ENCODE measurements at regions not wholly inside any gene's neighbourhood (a gene's known extent, or its start where the extent isn't known, plus 50 kb on each side); places are given as distances from the start of the nearest gene placed in this dataset.

- ChIA-PET POLR2A (no interaction called here), CTCF (no interaction called here)
- Histone ChIP-seq H3K27ac (ENCODE audit: low read depth in 2 of 2, low read length in 1 of 2) (no peak overlapping the region), H3K36me3 (replicated peaks in 1 of 2; ENCODE audit: control insufficient read depth in 1 of 2, insufficient read depth in 2 of 2, low read length in 1 of 2) (no peaks in the 10 kb centered on the region), H4K20me1 (ENCODE audit: insufficient read depth) (no peaks in the 10 kb centered on the region), H3K4me1 (ENCODE audit: control insufficient read depth in 1 of 2, insufficient read depth in 2 of 2, low read depth in 1 of 2, low read length in 1 of 2) (peaks cover 0 to 8% of the 10 kb centered on the region in 2 experiments; a peak in 2 of 4 replicates), H3K4me2 (no peak overlapping the region), H3F3A (replicated peaks; ENCODE audit: insufficient read depth) (no peaks in the 10 kb centered on the region), H3K79me2 (ENCODE audit: insufficient read depth) (no peaks in the 10 kb centered on the region), H3K9me2 (no peaks in the 10 kb centered on the region), H2AFZ (ENCODE audit: low read depth) (no peak overlapping the region), H3K27me3 (ENCODE audit: insufficient read depth) (no peaks in the 10 kb centered on the region), H3K4me3 (ENCODE audit: low read depth in 2 of 2, low read length in 1 of 2) (no peak overlapping the region), H3K9me3 (no peaks in the 10 kb centered on the region), H3K9ac (no peak overlapping the region)
- 30% methylated on average over 2 of the region's 6 CpGs for WGBS (ENCODE audit: low lambda C conversion rate)
- no peak for TF ChIP-seq RCOR1 (IDR thresholded peaks at IDR 0.05; ENCODE audit: low read length)
- no peak for TF ChIP-seq SMC3 (IDR thresholded peaks at IDR 0.05; ENCODE audit: low read depth, low read length)
- TF ChIP-seq ELF1 (IDR thresholded peaks at IDR 0.05): no peak
- TF ChIP-seq FOXM1 (IDR thresholded peaks at IDR 0.05; ENCODE audit: low read depth): no peak
- no peak for TF ChIP-seq YY1 (IDR thresholded peaks at IDR 0.05; ENCODE audit: low read depth)
- no peak for TF ChIP-seq EP300 (IDR thresholded peaks at IDR 0.05; ENCODE audit: borderline replicate concordance in 1 of 2, low read depth in 1 of 2, low read length in 1 of 2)
- TF ChIP-seq FOXJ3 (CRISPR knock-in tag; IDR thresholded peaks at IDR 0.05): no peak
- TF ChIP-seq NFIC (IDR thresholded peaks at IDR 0.05; ENCODE audit: borderline replicate concordance): no peak
- TF ChIP-seq, protein P1, sequence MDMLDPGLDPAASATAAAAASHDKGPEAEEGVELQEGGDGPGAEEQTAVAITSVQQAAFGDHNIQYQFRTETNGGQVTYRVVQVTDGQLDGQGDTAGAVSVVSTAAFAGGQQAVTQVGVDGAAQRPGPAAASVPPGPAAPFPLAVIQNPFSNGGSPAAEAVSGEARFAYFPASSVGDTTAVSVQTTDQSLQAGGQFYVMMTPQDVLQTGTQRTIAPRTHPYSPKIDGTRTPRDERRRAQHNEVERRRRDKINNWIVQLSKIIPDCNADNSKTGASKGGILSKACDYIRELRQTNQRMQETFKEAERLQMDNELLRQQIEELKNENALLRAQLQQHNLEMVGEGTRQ (IDR thresholded peaks at IDR 0.05; ENCODE audit: borderline replicate concordance, low read depth, low read length): no peak
- TF ChIP-seq FOSL2 (IDR thresholded peaks at IDR 0.05; ENCODE audit: borderline replicate concordance, low read depth): no peak
- no peak for TF ChIP-seq RAD21 (IDR thresholded peaks at IDR 0.05; ENCODE audit: low read length)
- TF ChIP-seq JUND (IDR thresholded peaks at IDR 0.05): no peak
- TF ChIP-seq GATA2 (CRISPR knock-in tag; IDR thresholded peaks at IDR 0.05): no peak
- no peak for TF ChIP-seq EZH2phosphoT487 (IDR thresholded peaks at IDR 0.05; ENCODE audit: borderline replicate concordance, low read depth)
- no peak for TF ChIP-seq TEAD4 (IDR thresholded peaks at IDR 0.05; ENCODE audit: borderline replicate concordance, insufficient read depth)
- no peak for TF ChIP-seq NRF1 (IDR thresholded peaks at IDR 0.05; ENCODE audit: low read depth, low read length)
- DNase-seq: no peak
Measured at GRCh38 chr2:136253288-136254004, 135.5 kb upstream of the CXCR4 start.

GRCh38 chr2:136251885-136252585 is 134.1 kb upstream of the CXCR4 start:
- ChIA-PET POLR2A (no interaction called here), CTCF (no interaction called here)
- Histone ChIP-seq H3F3A (replicated peaks; ENCODE audit: insufficient read depth) (no peaks in the 10 kb centered on the region), H3K27ac (ENCODE audit: low read depth in 2 of 2, low read length in 1 of 2) (no peak overlapping the region), H3K4me1 (ENCODE audit: control insufficient read depth in 1 of 2, insufficient read depth in 2 of 2, low read depth in 1 of 2, low read length in 1 of 2) (no peaks in the 10 kb centered on the region), H3K9me2 (no peaks in the 10 kb centered on the region), H2AFZ (ENCODE audit: low read depth) (no peak overlapping the region), H3K79me2 (ENCODE audit: insufficient read depth) (no peaks in the 10 kb centered on the region), H4K20me1 (ENCODE audit: insufficient read depth) (no peaks in the 10 kb centered on the region), H3K9me3 (no peaks in the 10 kb centered on the region), H3K9ac (no peak overlapping the region), H3K4me2 (no peak overlapping the region), H3K4me3 (ENCODE audit: low read depth in 2 of 2, low read length in 1 of 2) (no peak overlapping the region), H3K36me3 (replicated peaks in 1 of 2; ENCODE audit: control insufficient read depth in 1 of 2, insufficient read depth in 2 of 2, low read length in 1 of 2) (no peaks in the 10 kb centered on the region), H3K27me3 (ENCODE audit: insufficient read depth) (no peaks in the 10 kb centered on the region)
- 17% methylated on average over 5 of the region's 5 CpGs for WGBS (ENCODE audit: low lambda C conversion rate)
- DNase-seq: no peak
- no peak for TF ChIP-seq TAF1 (IDR thresholded peaks at IDR 0.05; ENCODE audit: borderline replicate concordance, low read depth, low read length)
- TF ChIP-seq ELF1 (IDR thresholded peaks at IDR 0.05): no peak
- TF ChIP-seq MAX (IDR thresholded peaks at IDR 0.05; ENCODE audit: low read depth): no peak
- TF ChIP-seq, protein P2, sequence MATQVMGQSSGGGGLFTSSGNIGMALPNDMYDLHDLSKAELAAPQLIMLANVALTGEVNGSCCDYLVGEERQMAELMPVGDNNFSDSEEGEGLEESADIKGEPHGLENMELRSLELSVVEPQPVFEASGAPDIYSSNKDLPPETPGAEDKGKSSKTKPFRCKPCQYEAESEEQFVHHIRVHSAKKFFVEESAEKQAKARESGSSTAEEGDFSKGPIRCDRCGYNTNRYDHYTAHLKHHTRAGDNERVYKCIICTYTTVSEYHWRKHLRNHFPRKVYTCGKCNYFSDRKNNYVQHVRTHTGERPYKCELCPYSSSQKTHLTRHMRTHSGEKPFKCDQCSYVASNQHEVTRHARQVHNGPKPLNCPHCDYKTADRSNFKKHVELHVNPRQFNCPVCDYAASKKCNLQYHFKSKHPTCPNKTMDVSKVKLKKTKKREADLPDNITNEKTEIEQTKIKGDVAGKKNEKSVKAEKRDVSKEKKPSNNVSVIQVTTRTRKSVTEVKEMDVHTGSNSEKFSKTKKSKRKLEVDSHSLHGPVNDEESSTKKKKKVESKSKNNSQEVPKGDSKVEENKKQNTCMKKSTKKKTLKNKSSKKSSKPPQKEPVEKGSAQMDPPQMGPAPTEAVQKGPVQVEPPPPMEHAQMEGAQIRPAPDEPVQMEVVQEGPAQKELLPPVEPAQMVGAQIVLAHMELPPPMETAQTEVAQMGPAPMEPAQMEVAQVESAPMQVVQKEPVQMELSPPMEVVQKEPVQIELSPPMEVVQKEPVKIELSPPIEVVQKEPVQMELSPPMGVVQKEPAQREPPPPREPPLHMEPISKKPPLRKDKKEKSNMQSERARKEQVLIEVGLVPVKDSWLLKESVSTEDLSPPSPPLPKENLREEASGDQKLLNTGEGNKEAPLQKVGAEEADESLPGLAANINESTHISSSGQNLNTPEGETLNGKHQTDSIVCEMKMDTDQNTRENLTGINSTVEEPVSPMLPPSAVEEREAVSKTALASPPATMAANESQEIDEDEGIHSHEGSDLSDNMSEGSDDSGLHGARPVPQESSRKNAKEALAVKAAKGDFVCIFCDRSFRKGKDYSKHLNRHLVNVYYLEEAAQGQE (IDR thresholded peaks at IDR 0.05; ENCODE audit: low read depth, low read length): no peak
- no peak for TF ChIP-seq YY1 (IDR thresholded peaks at IDR 0.05; ENCODE audit: low read depth)
- no peak for TF ChIP-seq FOXJ3 (CRISPR knock-in tag; IDR thresholded peaks at IDR 0.05)
- TF ChIP-seq, protein P1 (IDR thresholded peaks at IDR 0.05; ENCODE audit: borderline replicate concordance, low read depth, low read length): no peak
- no peak for TF ChIP-seq RXRA (IDR thresholded peaks at IDR 0.05; ENCODE audit: borderline replicate concordance, low read depth)
- no peak for TF ChIP-seq FOSL2 (IDR thresholded peaks at IDR 0.05; ENCODE audit: borderline replicate concordance, low read depth)
